Esophagus (tissue), 2 donors: ENCODE measurements at regions not wholly inside any gene's neighbourhood (a gene's known extent, or its start where the extent isn't known, plus 50 kb on each side); places are given as distances from the start of the nearest gene placed in this dataset.

Source experiments
- H3K27ac ChIP-seq, 2 donors: one replicate each; pipeline ENCODE4 v1.5.1; 2013; ENCODE audit warnings: low read depth in 2 of 2, mild to moderate bottlenecking in 2 of 2, inconsistent platforms in 1 of 2, low read length in 1 of 2, moderate library complexity in 1 of 2
- H3K27me3 ChIP-seq, 2 donors: one replicate each; pipeline ENCODE4 v1.6.1; 2013; ENCODE audit warnings: low read length in 2 of 2, control low read depth in 1 of 2, mild to moderate bottlenecking in 1 of 2; ENCODE audit not compliant: insufficient read depth in 2 of 2, control insufficient read depth in 1 of 2
- H3K36me3 ChIP-seq, 2 donors: one replicate each; pipeline ENCODE4 v1.6.1; 2013; ENCODE audit warnings: low read length in 1 of 2; ENCODE audit not compliant: control insufficient read depth in 2 of 2, insufficient read depth in 2 of 2
- H3K4me1 ChIP-seq, 2 donors: one replicate each; pipeline ENCODE4 v1.6.1; 2013; ENCODE audit warnings: low read length in 1 of 2; ENCODE audit not compliant: control insufficient read depth in 2 of 2, insufficient read depth in 2 of 2
- H3K4me3 ChIP-seq, 2 donors: one replicate each; pipeline ENCODE4 v1.5.1; 2013; ENCODE audit warnings: low read length in 2 of 2, mild to moderate bottlenecking in 2 of 2, low read depth in 1 of 2, moderate library complexity in 1 of 2
- H3K9me3 ChIP-seq, 2 donors: one replicate each; pipeline ENCODE4 v1.6.1; 2013; ENCODE audit warnings: mild to moderate bottlenecking in 2 of 2, low read depth in 1 of 2, low read length in 1 of 2, moderate library complexity in 1 of 2; ENCODE audit not compliant: control insufficient read depth in 2 of 2, insufficient read depth in 1 of 2
- WGBS, 2 donors: extraction: QIAGEN DNeasy Blood & Tissue Kit; methylation state at CpG; one replicate each; pipeline ENCODE4 v1.1.7; 2013; 5-methylcytosine and 5-hydroxymethylcytosine counted together
- donor health status: healthy with polysubstance abuse.
- donor health status: Bipolar disorder and iron deficiency.

DNA sequence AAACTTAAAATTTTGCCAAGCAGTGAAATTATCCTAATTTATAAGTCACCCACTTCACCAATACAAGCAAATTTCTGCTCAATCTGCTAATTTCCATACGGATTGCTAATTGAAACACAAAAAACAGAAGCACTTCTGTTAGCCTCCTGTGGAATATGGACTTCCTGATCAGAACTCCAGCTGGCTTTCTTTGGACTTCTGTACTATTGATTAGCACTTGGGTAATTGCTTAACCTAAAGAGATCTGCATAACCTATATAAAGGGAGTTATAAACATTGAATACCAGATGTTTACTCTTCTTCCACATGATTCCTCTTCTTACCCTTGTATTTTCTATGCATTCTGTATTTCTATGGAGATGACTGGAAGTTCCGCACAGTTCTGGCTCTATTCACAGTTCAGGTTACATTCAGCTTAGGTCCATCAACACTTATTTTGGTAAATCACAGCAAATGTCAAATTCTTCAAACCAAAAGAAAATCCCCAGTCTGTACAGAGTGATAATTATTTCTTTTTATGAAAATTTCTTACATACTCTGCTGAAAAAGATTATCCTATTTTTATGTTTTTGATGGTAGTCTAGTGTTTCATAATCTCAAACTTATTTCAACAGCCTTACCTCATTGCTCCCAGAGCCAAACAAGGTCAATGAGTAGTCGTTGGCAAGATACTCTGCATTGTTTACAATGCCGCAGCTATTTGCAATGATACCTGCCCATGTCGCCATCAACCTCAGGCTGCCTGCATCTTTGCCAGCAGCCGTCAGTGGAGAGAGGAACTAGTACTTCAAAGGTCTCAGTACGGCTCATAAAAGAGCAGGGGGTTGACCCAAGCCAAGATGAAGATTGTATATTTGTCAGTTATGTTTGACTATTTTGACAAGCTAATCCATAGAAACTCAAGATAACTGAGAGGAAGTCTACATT is 225.6 kb downstream of the AHR start:
- Histone ChIP-seq H3K27ac (no peak overlapping the region), H3K9me3 (no peaks in the 10 kb centered on the region), H3K4me3 (no peak overlapping the region), H3K4me1 (no peaks in the 10 kb centered on the region), H3K27me3 (no peaks in the 10 kb centered on the region), H3K36me3 (no peaks in the 10 kb centered on the region)
- WGBS, 2 donors = 38 to 41% methylated on average over 7 of the region's 7 CpGs

GRCh38 chr7:17524746-17525145 is 226.3 kb downstream of the AHR start:
- H3K36me3 ChIP-seq = no peaks in the 10 kb centered on the region
- no peaks in the 10 kb centered on the region for H3K27me3 ChIP-seq
- no peak overlapping the region for H3K27ac ChIP-seq
- no peaks in the 10 kb centered on the region for H3K9me3 ChIP-seq
- H3K4me1 ChIP-seq = no peaks in the 10 kb centered on the region
- H3K4me3 ChIP-seq = no peak overlapping the region
- WGBS, 2 donors = 68 to 70% methylated on average over 3 of the region's 3 CpGs

- Histone ChIP-seq H3K36me3 (no peaks in the 10 kb centered on the region), H3K9me3 (no peaks in the 10 kb centered on the region), H3K27me3 (no peaks in the 10 kb centered on the region), H3K4me3 (no peak overlapping the region), H3K4me1 (no peaks in the 10 kb centered on the region), H3K27ac (no peak overlapping the region)
These were observed 228.2 kb downstream of the AHR start for GRCh38 chr7:17526621-17527020.

DNA sequence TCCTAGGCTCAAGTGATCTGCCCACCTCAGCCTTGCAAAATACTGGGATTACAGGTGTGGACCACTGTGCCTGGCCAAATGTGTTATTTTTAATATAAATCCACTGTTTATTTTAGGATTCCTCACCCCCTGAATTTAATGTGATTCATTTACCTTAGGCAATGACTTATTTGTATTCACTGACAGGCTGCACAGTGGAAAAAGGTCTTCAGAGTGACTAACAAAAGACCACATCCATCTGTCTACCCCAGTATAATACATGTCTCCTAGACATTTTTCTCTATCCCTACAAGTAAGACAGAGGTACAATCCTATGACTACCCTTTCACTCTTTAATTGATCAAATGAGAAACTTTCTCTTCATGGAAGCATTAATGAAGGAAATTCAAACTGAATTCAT is 230.2 kb downstream of the AHR start:
- Histone ChIP-seq H3K4me1 (no peaks in the 10 kb centered on the region), H3K36me3 (no peaks in the 10 kb centered on the region), H3K9me3 (no peaks in the 10 kb centered on the region), H3K4me3 (no peak overlapping the region), H3K27me3 (no peaks in the 10 kb centered on the region), H3K27ac (no peak overlapping the region)

DNA sequence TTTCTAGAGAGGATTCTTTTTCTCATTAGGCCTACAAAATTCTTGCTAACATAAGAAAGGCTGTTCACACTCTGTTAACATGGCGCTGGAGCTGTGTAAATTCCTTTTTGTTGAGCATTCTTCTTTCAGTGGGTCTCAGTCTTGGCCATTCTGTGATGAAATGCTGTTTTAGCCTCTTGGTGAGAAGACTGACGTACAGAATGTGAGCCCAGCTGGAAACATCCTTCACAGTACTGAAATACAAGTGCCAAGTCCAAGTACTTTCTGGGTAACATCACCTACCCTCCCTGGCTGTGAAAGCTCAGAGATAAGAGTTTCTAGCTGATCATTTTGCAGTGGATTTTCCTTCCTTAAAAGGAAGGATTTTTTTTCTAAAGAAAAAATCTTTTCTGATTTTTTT is 231.8 kb downstream of the AHR start:
- Histone ChIP-seq H3K4me3 (no peak overlapping the region), H3K27me3 (no peaks in the 10 kb centered on the region), H3K4me1 (no peaks in the 10 kb centered on the region), H3K36me3 (no peaks in the 10 kb centered on the region), H3K9me3 (no peaks in the 10 kb centered on the region), H3K27ac (no peak overlapping the region)
- 77 to 89% methylated on average over 2 of the region's 2 CpGs for WGBS, 2 donors

DNA sequence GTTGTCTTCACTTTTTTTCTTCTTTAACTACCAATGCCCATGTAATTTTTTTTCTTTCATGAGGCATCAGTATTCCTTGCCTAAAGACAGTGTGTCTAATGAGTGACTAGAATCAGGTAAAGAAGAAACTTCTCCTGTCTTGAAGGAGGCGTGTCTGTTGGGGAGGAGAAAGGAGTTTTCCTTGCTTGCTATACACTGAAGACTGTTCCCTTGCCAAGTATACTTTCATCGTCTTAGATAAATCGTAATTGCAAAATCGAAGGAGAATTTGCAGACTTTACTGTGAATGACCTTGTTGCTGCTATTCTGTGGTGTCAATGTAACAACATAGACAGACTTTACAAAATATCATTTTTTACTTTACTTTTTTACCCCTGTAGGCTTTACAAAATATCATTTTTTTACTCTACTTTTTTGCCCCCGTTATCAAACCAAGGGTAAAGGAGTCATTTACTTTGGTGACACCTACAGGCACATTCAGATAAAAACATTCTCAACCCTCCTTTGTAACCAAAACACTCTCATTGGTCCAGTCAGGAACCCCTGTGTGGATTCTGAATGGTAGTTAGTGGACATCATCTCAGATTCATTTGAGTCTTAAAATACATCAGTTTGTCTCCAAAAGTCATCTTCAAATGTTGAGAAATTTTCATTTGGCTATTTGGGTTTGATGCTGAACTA is 232.4 kb downstream of the AHR start:
- Histone ChIP-seq H3K9me3 (no peaks in the 10 kb centered on the region), H3K4me3 (no peak overlapping the region), H3K4me1 (no peaks in the 10 kb centered on the region), H3K27me3 (no peaks in the 10 kb centered on the region), H3K36me3 (no peaks in the 10 kb centered on the region), H3K27ac (no peak overlapping the region)
- WGBS, 2 donors = 65 to 82% methylated on average over 5 of the region's 5 CpGs

DNA sequence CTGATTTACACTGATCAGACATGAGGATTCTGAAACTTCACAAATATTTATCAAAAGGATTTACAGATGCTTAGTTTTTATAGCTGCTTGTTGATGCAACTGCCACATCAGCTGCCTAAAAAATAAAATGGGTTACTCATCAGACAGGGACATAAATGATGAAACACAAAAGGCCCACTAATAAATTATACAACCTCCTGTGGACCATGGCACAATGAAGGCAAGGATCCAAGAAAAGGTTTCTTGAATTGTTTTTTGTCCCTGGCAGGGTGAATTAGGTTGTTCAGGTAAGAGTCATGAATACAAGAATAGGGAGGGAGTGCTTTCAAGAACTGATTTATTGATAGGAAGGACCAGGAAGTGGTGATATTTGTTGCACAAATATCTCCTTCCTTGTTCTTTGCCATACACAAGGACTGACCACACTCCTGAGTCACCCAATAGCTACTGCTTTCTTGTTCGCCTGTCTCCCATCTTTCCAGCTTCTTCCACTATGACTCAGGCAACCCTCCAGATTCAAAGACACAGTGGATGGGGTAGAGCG is 234.5 kb downstream of the AHR start:
- Histone ChIP-seq H3K9me3 (no peaks in the 10 kb centered on the region), H3K27me3 (no peaks in the 10 kb centered on the region), H3K36me3 (no peaks in the 10 kb centered on the region), H3K4me1 (no peaks in the 10 kb centered on the region), H3K27ac (peak overlapping the region in 1 of 2 donors; percentile 31), H3K4me3 (no peak overlapping the region)
- 74 to 79% methylated on average over 2 of the region's 2 CpGs for WGBS, 2 donors

DNA sequence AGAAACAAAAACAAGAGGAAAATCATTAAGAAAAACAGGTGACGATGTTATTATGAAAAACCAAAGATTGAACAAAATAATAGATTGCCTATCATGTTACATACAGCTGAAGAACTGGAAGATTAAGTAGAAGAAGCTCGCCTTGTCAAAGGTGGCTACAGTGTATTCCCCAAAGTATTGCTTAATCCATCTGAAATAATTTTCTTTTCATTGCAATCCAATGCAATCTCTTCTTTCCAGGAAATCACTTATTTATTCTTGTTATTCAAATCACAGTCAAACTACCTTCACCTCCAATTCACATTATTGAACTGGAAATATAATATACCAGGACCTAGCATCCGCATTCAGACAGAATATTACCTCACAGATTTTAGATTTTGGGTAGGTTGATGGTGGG is 235.9 kb downstream of the AHR start:
- Histone ChIP-seq H3K9me3 (no peaks in the 10 kb centered on the region), H3K27me3 (no peaks in the 10 kb centered on the region), H3K36me3 (no peaks in the 10 kb centered on the region), H3K4me3 (no peak overlapping the region), H3K4me1 (no peaks in the 10 kb centered on the region), H3K27ac (no peak overlapping the region)
- WGBS, 2 donors = 60 to 63% methylated on average over 3 of the region's 3 CpGs

- no peaks in the 10 kb centered on the region for H3K9me3 ChIP-seq
- WGBS, 2 donors = 41 to 50% methylated on average over 1 of the region's 1 CpG
- H3K27me3 ChIP-seq = no peaks in the 10 kb centered on the region
- no peak overlapping the region for H3K4me3 ChIP-seq
- no peak overlapping the region for H3K27ac ChIP-seq
- H3K36me3 ChIP-seq = no peaks in the 10 kb centered on the region
- no peaks in the 10 kb centered on the region for H3K4me1 ChIP-seq
These were observed 237.3 kb downstream of the AHR start for GRCh38 chr7:17535776-17536175.
